ENCODE measurements at regions not wholly inside any gene's neighbourhood (a gene's known extent, or its start where the extent isn't known, plus 50 kb on each side); places are given as distances from the start of the nearest gene placed in this dataset.

GRCh38 chr17:14791221-14791620, 473.9 kb downstream of the PMP22 start:
- no peak for DNase-seq
- Mint-ChIP-seq H3K27me3 (ENCODE audit: insufficient read depth) (peaks cover 3% of the 10 kb centered on the region), H3K36me3 (ENCODE audit: low read depth) (peaks cover 5% of the 10 kb centered on the region; the same call in 1 of the 2 replicates), H3K4me1 (ENCODE audit: low read depth) (peaks cover 57% of the 10 kb centered on the region), H3K4me3 (peak overlapping the region; percentile 59; the same call in 1 of the 2 replicates), H3K9me3 (no peaks in the 10 kb centered on the region), H3K27ac (peak overlapping the region; percentile 22; the same call in 1 of the 2 replicates)
- TF ChIP-seq CTCF (IDR thresholded peaks at IDR 0.05) = no peak

GRCh38 chr17:14790521-14790920, 474.6 kb downstream of the PMP22 start:
- Mint-ChIP-seq H3K27ac (no peak overlapping the region), H3K27me3 (ENCODE audit: insufficient read depth) (peaks cover 5% of the 10 kb centered on the region), H3K4me1 (ENCODE audit: low read depth) (peaks cover 56% of the 10 kb centered on the region), H3K36me3 (ENCODE audit: low read depth) (peaks cover 5% of the 10 kb centered on the region; the same call in 1 of the 2 replicates), H3K4me3 (peak overlapping the region; percentile 16), H3K9me3 (no peaks in the 10 kb centered on the region)
- no peak for TF ChIP-seq CTCF (IDR thresholded peaks at IDR 0.05)
- no peak for DNase-seq

- Mint-ChIP-seq H3K27ac (no peak overlapping the region), H3K4me1 (ENCODE audit: low read depth) (peaks cover 8% of the 10 kb centered on the region)
- no peak for TF ChIP-seq CTCF (IDR thresholded peaks at IDR 0.05)
Measured at GRCh38 chr17:14784997-14785696, 480.0 kb downstream of the PMP22 start.

GRCh38 chr17:14781123-14781522, 480.2 kb downstream of the HS3ST3B1 start:
- peaks cover 22% of the 10 kb centered on the region for H3K27me3 Mint-ChIP-seq (ENCODE audit: insufficient read depth)
- no peak for TF ChIP-seq CTCF (IDR thresholded peaks at IDR 0.05)
- H3K4me1 Mint-ChIP-seq (ENCODE audit: low read depth) = peaks cover 15% of the 10 kb centered on the region
- H3K27ac Mint-ChIP-seq = no peak overlapping the region
- H3K4me3 Mint-ChIP-seq = no peak overlapping the region
- H3K36me3 Mint-ChIP-seq (ENCODE audit: low read depth) = no peaks in the 10 kb centered on the region
- no peaks in the 10 kb centered on the region for H3K9me3 Mint-ChIP-seq
- DNase-seq = no peak

More at GRCh38 chr17:14784997-14785696, 480.0 kb downstream of the PMP22 start:
- Mint-ChIP-seq H3K27me3 (ENCODE audit: insufficient read depth) (peaks cover 10% of the 10 kb centered on the region), H3K36me3 (ENCODE audit: low read depth) (peaks cover 5% of the 10 kb centered on the region; the same call in 1 of the 2 replicates), H3K4me3 (no peak overlapping the region), H3K9me3 (no peaks in the 10 kb centered on the region)
- DNase-seq = no peak

- H3K9me3 Mint-ChIP-seq = no peaks in the 10 kb centered on the region
- peaks cover 20% of the 10 kb centered on the region for H3K27me3 Mint-ChIP-seq (ENCODE audit: insufficient read depth)
- no peak for TF ChIP-seq CTCF (IDR thresholded peaks at IDR 0.05)
- no peaks in the 10 kb centered on the region for H3K36me3 Mint-ChIP-seq (ENCODE audit: low read depth)
- no peak overlapping the region for H3K4me3 Mint-ChIP-seq
- H3K4me1 Mint-ChIP-seq (ENCODE audit: low read depth) = peaks cover 24% of the 10 kb centered on the region
- no peak overlapping the region for H3K27ac Mint-ChIP-seq
- DNase-seq = no peak
Measured at GRCh38 chr17:14780097-14780651, 479.3 kb downstream of the HS3ST3B1 start.
